Stimulated activated CD8-positive, alpha-beta memory T cell treated with anti-CD3 and anti-CD28 coated beads, Interleukin-2, amount 100 ng/mL, for 1 hour (primary cell): ENCODE measurements at regions not wholly inside any gene's neighbourhood (a gene's known extent, or its start where the extent isn't known, plus 50 kb on each side); places are given as distances from the start of the nearest gene placed in this dataset.
"Not testable (repeated sequence)": the region's sequence is repeated elsewhere in the genome, so short reads cannot be mapped to it uniquely, and the experiment has no call there.

Source experiments
- DNase-seq, 2 donors: peaks; one replicate each; pipeline ENCODE4 v3.0.0-alpha.2; 2020; ENCODE audit warnings: low read depth in 2 of 2

- no peak for DNase-seq
Observed at GRCh38 chr10:129063212-129063611, 403.8 kb upstream of the MGMT start.

GRCh38 chr10:129063877-129064276 lies 403.2 kb upstream of the MGMT start:
- no peak for DNase-seq

- DNase-seq = not testable (repeated sequence)
Observed at GRCh38 chr10:129066529-129066928, 400.5 kb upstream of the MGMT start.

- not testable (repeated sequence) for DNase-seq
Observed at GRCh38 chr10:129071411-129071810, 395.6 kb upstream of the MGMT start.

- no peak for DNase-seq
Observed at GRCh38 chr10:129074939-129075338, 392.1 kb upstream of the MGMT start.

- no peak for DNase-seq
Observed at GRCh38 chr10:129075508-129075907, 391.5 kb upstream of the MGMT start.

- DNase-seq = no peak
Observed at GRCh38 chr10:129075927-129076326, 391.1 kb upstream of the MGMT start.

- DNase-seq = no peak
Observed at GRCh38 chr10:129078346-129078745, 388.7 kb upstream of the MGMT start.

GRCh38 chr10:129078746-129079145 lies 388.3 kb upstream of the MGMT start:
- no peak for DNase-seq

- DNase-seq = no peak
Observed at GRCh38 chr10:129079705-129080104, 387.3 kb upstream of the MGMT start.

- no peak for DNase-seq
Observed at GRCh38 chr10:129085811-129086210, 381.2 kb upstream of the MGMT start.

GRCh38 chr10:129089341-129089740 lies 377.7 kb upstream of the MGMT start:
- DNase-seq = no peak

GRCh38 chr10:129090165-129090564 lies 376.9 kb upstream of the MGMT start:
- DNase-seq = no peak

GRCh38 chr10:129090618-129091366 lies 376.2 kb upstream of the MGMT start:
- no peak for DNase-seq

GRCh38 chr10:129093641-129094040 lies 373.4 kb upstream of the MGMT start:
- DNase-seq = no peak

GRCh38 chr10:129094233-129094632 lies 372.8 kb upstream of the MGMT start:
- no peak for DNase-seq

- no peak for DNase-seq
Observed at GRCh38 chr10:129094861-129095260, 372.2 kb upstream of the MGMT start.

- DNase-seq = no peak
Observed at GRCh38 chr10:129095680-129096064, 371.4 kb upstream of the MGMT start.

GRCh38 chr10:129096065-129096984 lies 370.7 kb upstream of the MGMT start:
- DNase-seq = no peak

- no peak for DNase-seq
Observed at GRCh38 chr10:129097776-129098330, 369.2 kb upstream of the MGMT start.

- no peak for DNase-seq
Observed at GRCh38 chr10:129098517-129098916, 368.5 kb upstream of the MGMT start.

GRCh38 chr10:129099486-129099885 lies 367.6 kb upstream of the MGMT start:
- DNase-seq = no peak

GRCh38 chr10:129099992-129100391 lies 367.0 kb upstream of the MGMT start:
- no peak for DNase-seq
